HL-60 (cell line): ENCODE measurements at regions not wholly inside any gene's neighbourhood (a gene's known extent, or its start where the extent isn't known, plus 50 kb on each side); places are given as distances from the start of the nearest gene placed in this dataset.
"Not testable (repeated sequence)": the region's sequence is repeated elsewhere in the genome, so short reads cannot be mapped to it uniquely, and the experiment has no call there.

Experiments used
- DNase-seq, 2 experiments: peaks; one replicate each; pipeline ENCODE4 v3.0.0-alpha.2; 2010 to 2020; ENCODE audit warnings: low read depth in 1 of 2, low spot score in 1 of 2
- H3K27ac ChIP-seq: fragments of 250-450 bp; sonication (Bioruptor Pico); replicated peaks from 2 replicates; pipeline ENCODE4 v1.5.1; 2020; ENCODE audit warnings: mild to moderate bottlenecking, moderate library complexity
- H3K27me3 ChIP-seq: fragments of 250-450 bp; sonication (Bioruptor Pico); 2 replicates; pipeline ENCODE4 v1.5.1; 2021; ENCODE audit warnings: mild to moderate bottlenecking, moderate library complexity; ENCODE audit not compliant: insufficient read depth, poor library complexity, severe bottlenecking
- H3K4me3 ChIP-seq: replicated peaks from 2 replicates; pipeline ENCODE4 v1.5.1; 2011; ENCODE audit warnings: mild to moderate bottlenecking, control low read depth, low read length; ENCODE audit not compliant: insufficient read depth
- GABPA ChIP-seq: IDR thresholded peaks from 2 replicates; pipeline ENCODE4 v1.6.1; 2012; ENCODE audit warnings: low read depth
- POLR2AphosphoS5 ChIP-seq: IDR thresholded peaks from 2 replicates; pipeline ENCODE4 v1.6.1; 2012; ENCODE audit warnings: low read depth
- SPI1 ChIP-seq: IDR thresholded peaks from 2 replicates; pipeline ENCODE4 v1.6.1; 2012; ENCODE audit warnings: low read depth, mild to moderate bottlenecking, borderline replicate concordance
- TF ChIP-seq, protein P1 (sequence below): IDR thresholded peaks from 2 replicates; pipeline ENCODE4 v1.6.1; 2012; ENCODE audit warnings: low read depth; ENCODE audit not compliant: insufficient replicate concordance
- TF ChIP-seq, protein P2 (sequence below): IDR thresholded peaks from one replicate; pipeline ENCODE4 v1.5.1; 2011; ENCODE audit warnings: low read length, control low read depth, inconsistent platforms; ENCODE audit not compliant: insufficient read depth

DNA sequence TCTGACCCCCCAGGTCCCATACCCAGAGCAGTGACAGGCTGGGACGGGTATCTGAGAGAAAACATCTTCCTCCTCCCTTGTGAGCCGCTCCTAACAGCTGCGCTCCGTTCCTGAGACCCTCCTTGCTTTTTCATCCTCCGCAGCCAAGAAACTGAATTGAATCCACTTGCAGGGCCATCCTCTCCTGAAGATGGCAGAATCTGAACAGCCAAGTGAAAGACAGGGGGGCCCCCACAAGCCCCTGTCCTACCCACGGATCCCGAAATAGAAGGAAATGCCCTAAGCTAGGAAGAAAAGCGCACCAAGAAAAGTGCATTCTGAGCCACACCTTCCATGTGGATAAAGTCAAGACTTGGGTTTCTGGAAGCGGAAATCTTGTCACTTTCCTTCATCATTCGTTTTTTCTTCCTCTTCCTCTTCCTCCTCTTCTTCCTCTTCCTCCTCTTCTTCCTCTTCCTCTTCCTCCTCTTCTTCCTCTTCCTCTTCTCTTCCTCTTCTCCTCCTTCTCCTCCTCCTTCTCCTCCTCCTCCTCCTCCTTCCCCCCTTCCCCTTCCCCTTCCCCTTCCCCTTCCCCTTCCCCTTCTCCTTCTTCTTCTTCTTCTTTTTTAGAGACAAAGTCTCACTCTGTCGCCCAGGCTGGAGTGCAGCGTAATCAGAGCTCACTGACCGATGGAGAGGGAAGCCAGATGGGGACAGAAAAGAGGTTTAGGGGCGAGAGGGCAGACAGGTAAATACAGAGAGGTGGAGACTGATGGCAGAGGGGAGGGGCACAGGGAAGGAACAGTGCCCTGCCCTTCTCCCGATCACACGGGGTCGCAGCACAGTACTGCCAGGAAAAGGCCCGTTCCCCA is 86.0 kb upstream of the WWC2 start:
- H3K4me3 ChIP-seq: no peak overlapping the region
- TF ChIP-seq, protein P1, sequence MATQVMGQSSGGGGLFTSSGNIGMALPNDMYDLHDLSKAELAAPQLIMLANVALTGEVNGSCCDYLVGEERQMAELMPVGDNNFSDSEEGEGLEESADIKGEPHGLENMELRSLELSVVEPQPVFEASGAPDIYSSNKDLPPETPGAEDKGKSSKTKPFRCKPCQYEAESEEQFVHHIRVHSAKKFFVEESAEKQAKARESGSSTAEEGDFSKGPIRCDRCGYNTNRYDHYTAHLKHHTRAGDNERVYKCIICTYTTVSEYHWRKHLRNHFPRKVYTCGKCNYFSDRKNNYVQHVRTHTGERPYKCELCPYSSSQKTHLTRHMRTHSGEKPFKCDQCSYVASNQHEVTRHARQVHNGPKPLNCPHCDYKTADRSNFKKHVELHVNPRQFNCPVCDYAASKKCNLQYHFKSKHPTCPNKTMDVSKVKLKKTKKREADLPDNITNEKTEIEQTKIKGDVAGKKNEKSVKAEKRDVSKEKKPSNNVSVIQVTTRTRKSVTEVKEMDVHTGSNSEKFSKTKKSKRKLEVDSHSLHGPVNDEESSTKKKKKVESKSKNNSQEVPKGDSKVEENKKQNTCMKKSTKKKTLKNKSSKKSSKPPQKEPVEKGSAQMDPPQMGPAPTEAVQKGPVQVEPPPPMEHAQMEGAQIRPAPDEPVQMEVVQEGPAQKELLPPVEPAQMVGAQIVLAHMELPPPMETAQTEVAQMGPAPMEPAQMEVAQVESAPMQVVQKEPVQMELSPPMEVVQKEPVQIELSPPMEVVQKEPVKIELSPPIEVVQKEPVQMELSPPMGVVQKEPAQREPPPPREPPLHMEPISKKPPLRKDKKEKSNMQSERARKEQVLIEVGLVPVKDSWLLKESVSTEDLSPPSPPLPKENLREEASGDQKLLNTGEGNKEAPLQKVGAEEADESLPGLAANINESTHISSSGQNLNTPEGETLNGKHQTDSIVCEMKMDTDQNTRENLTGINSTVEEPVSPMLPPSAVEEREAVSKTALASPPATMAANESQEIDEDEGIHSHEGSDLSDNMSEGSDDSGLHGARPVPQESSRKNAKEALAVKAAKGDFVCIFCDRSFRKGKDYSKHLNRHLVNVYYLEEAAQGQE: no peak
- no peak for TF ChIP-seq POLR2AphosphoS5
- no peaks in the 10 kb centered on the region for H3K27me3 ChIP-seq
- H3K27ac ChIP-seq: no peak overlapping the region
- DNase-seq: no peak

DNA sequence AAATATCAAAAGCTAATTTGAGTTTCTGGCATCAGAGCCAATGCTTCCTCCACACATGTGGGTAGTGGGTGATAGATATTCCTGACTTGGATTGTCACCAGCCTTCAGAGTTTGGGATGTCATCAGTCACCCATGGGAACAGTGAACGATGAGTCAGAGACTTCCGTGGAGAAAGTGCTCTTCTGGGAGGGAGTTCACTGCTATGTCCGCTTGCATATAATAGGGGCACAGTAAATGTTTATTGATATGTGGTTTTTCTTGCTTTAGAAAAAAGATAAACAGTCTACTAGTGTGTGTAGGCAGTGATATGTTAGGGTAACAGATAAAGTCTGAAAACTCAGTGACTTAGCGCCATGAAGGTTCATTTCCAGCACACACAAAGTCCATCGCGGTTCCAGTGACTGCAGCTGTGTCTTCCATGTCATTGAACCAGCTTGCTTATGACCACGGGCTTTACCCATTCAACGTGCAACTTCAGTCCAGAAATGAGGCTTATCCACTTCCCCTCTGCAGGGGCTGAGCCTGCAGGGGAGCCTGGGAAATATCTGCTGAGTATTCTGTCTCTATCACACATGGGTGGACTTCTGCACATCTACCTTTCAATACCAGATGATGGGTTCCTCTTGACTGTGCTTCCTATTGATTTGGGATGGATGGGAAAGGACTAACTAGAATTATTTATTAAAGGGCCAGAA is 87.7 kb upstream of the WWC2 start:
- no peak overlapping the region for H3K27ac ChIP-seq
- H3K4me3 ChIP-seq: no peak overlapping the region
- no peak for TF ChIP-seq GABPA
- no peak for TF ChIP-seq POLR2AphosphoS5
- TF ChIP-seq, protein P2, sequence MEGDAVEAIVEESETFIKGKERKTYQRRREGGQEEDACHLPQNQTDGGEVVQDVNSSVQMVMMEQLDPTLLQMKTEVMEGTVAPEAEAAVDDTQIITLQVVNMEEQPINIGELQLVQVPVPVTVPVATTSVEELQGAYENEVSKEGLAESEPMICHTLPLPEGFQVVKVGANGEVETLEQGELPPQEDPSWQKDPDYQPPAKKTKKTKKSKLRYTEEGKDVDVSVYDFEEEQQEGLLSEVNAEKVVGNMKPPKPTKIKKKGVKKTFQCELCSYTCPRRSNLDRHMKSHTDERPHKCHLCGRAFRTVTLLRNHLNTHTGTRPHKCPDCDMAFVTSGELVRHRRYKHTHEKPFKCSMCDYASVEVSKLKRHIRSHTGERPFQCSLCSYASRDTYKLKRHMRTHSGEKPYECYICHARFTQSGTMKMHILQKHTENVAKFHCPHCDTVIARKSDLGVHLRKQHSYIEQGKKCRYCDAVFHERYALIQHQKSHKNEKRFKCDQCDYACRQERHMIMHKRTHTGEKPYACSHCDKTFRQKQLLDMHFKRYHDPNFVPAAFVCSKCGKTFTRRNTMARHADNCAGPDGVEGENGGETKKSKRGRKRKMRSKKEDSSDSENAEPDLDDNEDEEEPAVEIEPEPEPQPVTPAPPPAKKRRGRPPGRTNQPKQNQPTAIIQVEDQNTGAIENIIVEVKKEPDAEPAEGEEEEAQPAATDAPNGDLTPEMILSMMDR: no peak
- TF ChIP-seq SPI1: no peak
- TF ChIP-seq, protein P1: no peak
- DNase-seq: no peak
- no peaks in the 10 kb centered on the region for H3K27me3 ChIP-seq

DNA sequence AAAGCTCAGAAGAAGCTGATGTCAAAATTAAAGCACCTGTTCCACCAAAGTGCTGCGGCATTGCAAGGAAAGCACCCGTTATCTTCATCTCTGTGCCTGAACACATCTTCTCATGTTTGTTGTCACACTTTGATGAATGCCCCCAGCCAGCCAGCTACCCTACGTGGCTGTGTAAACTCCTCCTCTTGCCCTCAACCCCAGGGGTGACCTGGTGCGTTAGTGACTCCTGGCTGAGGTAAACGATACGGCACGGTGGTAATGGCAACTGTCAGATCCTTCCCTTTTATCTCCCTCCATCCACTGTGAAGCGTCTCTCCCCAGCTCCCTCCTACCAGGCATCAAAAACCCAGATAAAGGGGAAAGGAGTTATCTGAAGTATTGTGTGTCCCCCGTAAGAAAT is 90.6 kb upstream of the WWC2 start:
- H3K27me3 ChIP-seq: no peaks in the 10 kb centered on the region
- H3K4me3 ChIP-seq: no peak overlapping the region
- DNase-seq: no peak
- no peak overlapping the region for H3K27ac ChIP-seq
- TF ChIP-seq GABPA (no peak), SPI1 (no peak), POLR2AphosphoS5 (no peak)
- TF ChIP-seq, protein P1: no peak
- TF ChIP-seq, protein P2: no peak

DNA sequence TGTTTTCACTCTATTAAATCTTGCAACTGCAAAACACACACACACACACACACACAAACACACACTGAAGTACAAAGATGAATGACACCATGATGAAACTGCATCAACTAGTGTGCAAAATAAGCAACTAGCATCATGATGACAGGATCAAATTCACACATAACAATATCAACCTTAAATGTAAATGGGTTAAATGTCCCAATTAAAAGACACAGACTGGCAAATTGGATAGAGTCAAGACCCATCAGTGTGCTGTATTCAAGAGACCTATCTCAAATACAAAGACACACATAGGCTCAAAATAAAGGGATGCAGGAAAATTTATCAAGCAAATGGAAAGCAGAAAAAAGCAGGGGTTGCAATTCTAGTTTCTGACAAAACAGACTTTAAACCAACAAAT is 87.2 kb upstream of the DCTD start:
- not testable (repeated sequence) for H3K4me3 ChIP-seq, DNase-seq, H3K27ac ChIP-seq, H3K27me3 ChIP-seq
